ENCODE measurements at regions not wholly inside any gene's neighbourhood (a gene's known extent, or its start where the extent isn't known, plus 50 kb on each side); places are given as distances from the start of the nearest gene placed in this dataset.

- no peaks in the 10 kb centered on the region for H3K36me3 ChIP-seq (ENCODE audit: control insufficient read depth in 4 of 4, insufficient read depth in 3 of 4, low read depth in 1 of 4, low read length in 3 of 4)
- no peak for DNase-seq (ENCODE audit: low spot score)
- H3K4me3 ChIP-seq (ENCODE audit: low read depth in 1 of 3, low read length in 3 of 3), result no peak overlapping the region
- no peak overlapping the region for H3K27ac ChIP-seq (ENCODE audit: low read depth in 1 of 2, low read length in 2 of 2)
- TF ChIP-seq REST (IDR thresholded peaks at IDR 0.05), result no peak
- TF ChIP-seq EGR1 (IDR thresholded peaks at IDR 0.05; ENCODE audit: low read depth in 2 of 2), result no peak
- TF ChIP-seq TAF1 (conservative IDR thresholded peaks at IDR 0.05), result no peak
- TF ChIP-seq ATF3 (IDR thresholded peaks at IDR 0.05), result no peak
- no peak for TF ChIP-seq FOXA1 (IDR thresholded peaks at IDR 0.05)
- no peak for TF ChIP-seq ZBTB33 (IDR thresholded peaks at IDR 0.05)
- no peak for TF ChIP-seq SP1 (IDR thresholded peaks at IDR 0.05)
- no peak for TF ChIP-seq HNF4A (conservative IDR thresholded peaks at IDR 0.05)
- H3K27me3 ChIP-seq (ENCODE audit: control insufficient read depth in 4 of 4, insufficient read depth in 4 of 4, low read length in 3 of 4), result peaks cover 0 to 5% (median 0%) of the 10 kb centered on the region in 4 donors
- no peaks in the 10 kb centered on the region for H3K4me1 ChIP-seq (ENCODE audit: control insufficient read depth in 4 of 4, insufficient read depth in 4 of 4, low read length in 3 of 4)
- H3K9ac ChIP-seq (ENCODE audit: low read depth in 1 of 2, low read length in 2 of 2), result no peak overlapping the region
- no peaks in the 10 kb centered on the region for H3K9me3 ChIP-seq (ENCODE audit: control insufficient read depth in 4 of 4, low read length in 3 of 4)
- WGBS, result 39% methylated on average over 1 of the region's 1 CpG
Observed at GRCh38 chr7:49479441-49479840, 294.0 kb upstream of the VWC2 start.

GRCh38 chr7:49479936-49480544 lies 293.4 kb upstream of the VWC2 start:
- TF ChIP-seq YY1 (IDR thresholded peaks at IDR 0.05) (no peak), EGR1 (IDR thresholded peaks at IDR 0.05; ENCODE audit: low read depth in 2 of 2) (no peak), JUND (IDR thresholded peaks at IDR 0.05) (no peak), REST (IDR thresholded peaks at IDR 0.05) (no peak), SP1 (IDR thresholded peaks at IDR 0.05) (no peak), FOXA2 (IDR thresholded peaks at IDR 0.05) (no peak), ATF3 (IDR thresholded peaks at IDR 0.05) (no peak), TAF1 (conservative IDR thresholded peaks at IDR 0.05) (no peak), HNF4A (conservative IDR thresholded peaks at IDR 0.05) (no peak)
- Histone ChIP-seq H3K4me3 (ENCODE audit: low read depth in 1 of 3, low read length in 3 of 3) (no peak overlapping the region), H3K27me3 (ENCODE audit: control insufficient read depth in 4 of 4, insufficient read depth in 4 of 4, low read length in 3 of 4) (peaks cover 0 to 5% (median 0%) of the 10 kb centered on the region in 4 donors), H3K27ac (ENCODE audit: low read depth in 1 of 2, low read length in 2 of 2) (no peak overlapping the region), H3K4me1 (ENCODE audit: control insufficient read depth in 4 of 4, insufficient read depth in 4 of 4, low read length in 3 of 4) (no peaks in the 10 kb centered on the region), H3K36me3 (ENCODE audit: control insufficient read depth in 4 of 4, insufficient read depth in 3 of 4, low read depth in 1 of 4, low read length in 3 of 4) (no peaks in the 10 kb centered on the region), H3K9me3 (ENCODE audit: control insufficient read depth in 4 of 4, low read length in 3 of 4) (no peaks in the 10 kb centered on the region), H3K9ac (ENCODE audit: low read depth in 1 of 2, low read length in 2 of 2) (no peak overlapping the region)
- WGBS, result 36% methylated on average over 4 of the region's 4 CpGs
- no peak for DNase-seq (ENCODE audit: low spot score)

Data from liver (tissue), 7 donors.